ENCODE measurements at regions not wholly inside any gene's neighbourhood (a gene's known extent, or its start where the extent isn't known, plus 50 kb on each side); places are given as distances from the start of the nearest gene placed in this dataset.

DNA sequence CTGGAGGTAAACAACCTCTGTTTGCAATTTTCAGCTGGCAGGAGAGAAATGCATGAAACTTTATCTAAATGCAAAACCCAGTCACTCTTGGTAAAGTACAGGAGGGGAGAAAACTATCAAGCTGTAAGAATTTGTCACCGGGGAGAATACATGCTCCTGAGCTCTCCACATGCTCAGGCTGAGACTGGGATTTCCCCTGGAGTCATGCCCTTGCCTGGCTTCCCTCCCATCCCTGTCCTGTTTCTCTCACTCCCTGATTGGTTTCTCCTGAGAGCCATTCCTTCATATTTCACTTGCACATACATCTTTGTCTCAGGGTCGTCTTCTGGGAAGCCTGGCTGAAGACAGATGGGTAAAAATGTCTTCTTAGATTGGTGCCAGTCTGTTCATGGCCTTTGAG is 52.9 kb upstream of the SPATS2L start:
- TF ChIP-seq GATA1 (IDR thresholded peaks at IDR 0.05; ENCODE audit: low read depth, low read length): no peak
- no peak for TF ChIP-seq POLR2A (IDR thresholded peaks at IDR 0.05; ENCODE audit: low read length)
- DNase-seq: no peak

DNA sequence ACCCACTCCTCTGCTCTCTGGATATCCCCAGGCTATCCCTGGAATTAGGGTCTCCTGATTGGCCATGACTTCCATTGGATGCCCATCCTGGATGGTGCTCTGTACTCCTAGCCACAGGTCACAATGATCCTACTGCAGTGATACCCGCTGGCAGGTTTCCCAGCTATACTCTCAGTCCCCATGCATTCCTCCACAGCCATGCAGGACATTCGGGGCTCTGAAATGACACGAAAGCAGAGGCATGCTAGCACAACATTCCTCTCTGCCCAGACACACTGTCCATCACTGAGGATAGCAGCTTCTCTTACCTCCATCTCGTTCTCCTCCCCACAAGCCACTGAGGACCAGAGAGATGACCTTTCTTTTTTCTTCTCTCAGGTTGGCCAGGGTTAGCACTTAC is 51.7 kb upstream of the SPATS2L start:
- DNase-seq: no peak
- TF ChIP-seq GATA1 (IDR thresholded peaks at IDR 0.05; ENCODE audit: low read depth, low read length) (no peak), POLR2A (IDR thresholded peaks at IDR 0.05; ENCODE audit: low read length) (no peak)

DNA sequence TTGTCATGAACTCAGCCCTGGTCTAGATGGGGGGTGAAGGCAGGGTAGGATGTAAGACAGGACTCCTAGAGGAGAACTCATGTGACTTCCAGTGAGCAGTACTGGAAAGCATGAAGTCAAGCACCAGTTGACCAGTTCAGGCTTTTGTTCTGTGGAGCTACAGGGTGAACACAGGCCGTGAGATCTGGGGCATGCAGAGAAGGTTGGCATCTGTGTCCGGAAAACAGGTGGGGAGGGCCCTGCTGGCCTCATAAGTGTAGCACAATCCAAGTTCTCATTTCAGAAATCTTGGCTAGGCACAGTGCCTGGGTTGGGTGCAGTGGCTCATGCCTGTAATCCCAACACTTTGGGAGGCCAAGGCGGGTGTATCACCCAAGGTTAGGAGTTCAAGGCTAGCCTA is 50.9 kb upstream of the SPATS2L start:
- no peak for DNase-seq
- no peak for TF ChIP-seq POLR2A (IDR thresholded peaks at IDR 0.05; ENCODE audit: low read length)
- TF ChIP-seq GATA1 (IDR thresholded peaks at IDR 0.05; ENCODE audit: low read depth, low read length): no peak

Measured in erythroblast (primary cell).